ENCODE measurements at regions not wholly inside any gene's neighbourhood (a gene's known extent, or its start where the extent isn't known, plus 50 kb on each side); places are given as distances from the start of the nearest gene placed in this dataset.
"Not testable (repeated sequence)": the region's sequence is repeated elsewhere in the genome, so short reads cannot be mapped to it uniquely, and the experiment has no call there.

DNA sequence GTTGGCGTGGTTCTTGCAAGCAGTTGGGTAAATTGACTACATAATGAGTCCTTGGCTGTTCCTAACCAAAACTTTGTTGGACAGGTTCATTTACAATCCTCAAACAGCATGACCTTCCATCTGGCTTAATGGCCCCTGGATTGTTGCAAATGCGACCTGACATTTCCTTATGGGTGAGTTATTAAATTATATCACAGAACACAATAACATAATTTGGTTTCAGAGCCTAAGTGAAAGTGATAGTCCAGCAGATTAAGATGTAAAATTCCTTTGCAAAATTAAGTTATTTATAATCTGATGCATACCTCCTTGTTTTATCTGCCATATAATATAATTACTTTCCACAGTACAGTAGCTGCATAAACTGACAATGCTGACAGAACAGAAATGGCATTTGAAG, 224.4 kb downstream of the TUSC1 start:
- no peaks in the 10 kb centered on the region for H3K4me1 ChIP-seq
- no peak overlapping the region for H3K4me3 ChIP-seq
- DNase-seq, result no peak
- H3K27me3 ChIP-seq, result no peaks in the 10 kb centered on the region
- peaks cover 0 to 4% (median 0%) of the 10 kb centered on the region in 4 donors for H3K9me3 ChIP-seq
- TF ChIP-seq POLR2A (IDR thresholded peaks at IDR 0.05), result no peak
- no peaks in the 10 kb centered on the region for H3K36me3 ChIP-seq
- no peak overlapping the region for H3K27ac ChIP-seq

GRCh38 chr9:25449503-25449902, 228.7 kb downstream of the TUSC1 start:
- Histone ChIP-seq H3K4me3 (no peak overlapping the region), H3K36me3 (no peaks in the 10 kb centered on the region), H3K27me3 (no peaks in the 10 kb centered on the region), H3K4me1 (no peaks in the 10 kb centered on the region), H3K9me3 (peaks cover 0 to 6% (median 0%) of the 10 kb centered on the region in 4 donors), H3K27ac (no peak overlapping the region)
- no peak for DNase-seq
- no peak for TF ChIP-seq POLR2A (IDR thresholded peaks at IDR 0.05)
- no peak for TF ChIP-seq CTCF (IDR thresholded peaks at IDR 0.05)

GRCh38 chr9:25445721-25446120, 232.5 kb downstream of the TUSC1 start:
- not testable (repeated sequence) for H3K27ac ChIP-seq, H3K27me3 ChIP-seq, H3K36me3 ChIP-seq, H3K9me3 ChIP-seq, DNase-seq, H3K4me3 ChIP-seq, H3K4me1 ChIP-seq

DNA sequence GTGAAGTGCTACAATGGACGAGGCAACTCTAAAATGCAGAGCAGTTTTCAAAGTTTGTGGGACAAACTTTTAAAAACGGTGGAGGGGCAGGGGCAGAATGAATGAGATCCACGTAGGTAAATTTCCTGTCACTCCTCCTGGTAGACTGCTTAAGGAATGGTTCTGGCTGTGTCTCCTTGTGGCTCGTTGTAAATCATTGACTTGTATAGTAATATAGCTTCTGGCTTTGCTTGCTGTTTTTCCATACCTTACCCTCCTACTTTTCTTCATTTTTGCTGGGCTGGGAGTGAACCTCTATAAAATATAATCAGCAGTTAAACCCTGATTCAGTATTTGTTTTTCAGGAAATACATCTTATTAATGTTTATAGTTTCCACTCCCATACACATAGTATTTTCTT, 235.7 kb downstream of the TUSC1 start:
- DNase-seq, result no peak
- no peaks in the 10 kb centered on the region for H3K27me3 ChIP-seq
- no peak overlapping the region for H3K4me3 ChIP-seq
- TF ChIP-seq CTCF (IDR thresholded peaks at IDR 0.05), result no peak
- no peak for TF ChIP-seq POLR2A (IDR thresholded peaks at IDR 0.05)
- H3K27ac ChIP-seq, result no peak overlapping the region
- H3K9me3 ChIP-seq, result peaks cover 0 to 3% (median 0%) of the 10 kb centered on the region in 4 donors
- H3K4me1 ChIP-seq, result no peaks in the 10 kb centered on the region
- no peaks in the 10 kb centered on the region for H3K36me3 ChIP-seq

GRCh38 chr9:25427898-25428297, 250.3 kb downstream of the TUSC1 start:
- TF ChIP-seq CTCF (IDR thresholded peaks at IDR 0.05), result no peak
- TF ChIP-seq POLR2A (IDR thresholded peaks at IDR 0.05), result no peak
- H3K36me3 ChIP-seq, result no peaks in the 10 kb centered on the region
- no peak overlapping the region for H3K27ac ChIP-seq
- DNase-seq, result no peak
- H3K9me3 ChIP-seq, result peaks cover 0 to 6% (median 0%) of the 10 kb centered on the region in 4 donors
- no peaks in the 10 kb centered on the region for H3K27me3 ChIP-seq
- no peak overlapping the region for H3K4me3 ChIP-seq
- H3K4me1 ChIP-seq, result no peaks in the 10 kb centered on the region

DNA sequence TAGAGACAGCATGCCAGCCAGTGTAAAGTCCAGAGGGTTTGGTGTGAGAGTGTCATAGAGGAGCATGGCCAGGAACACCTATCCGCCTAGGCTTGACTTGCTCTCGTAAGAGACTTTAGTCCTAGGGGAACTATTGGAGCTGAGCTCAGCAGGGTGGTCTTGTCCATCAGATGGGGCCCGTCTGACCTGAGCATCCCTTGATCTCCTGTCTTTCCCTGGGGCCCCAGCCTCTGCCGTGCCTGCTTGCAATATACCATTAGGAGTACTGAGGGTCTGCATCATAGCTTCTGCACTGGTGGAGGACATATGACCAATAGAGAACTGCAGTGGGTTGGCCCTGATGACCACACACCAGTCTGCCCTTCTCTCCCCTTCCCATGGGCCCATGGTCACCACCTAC, 251.0 kb downstream of the TUSC1 start:
- H3K4me3 ChIP-seq, result no peak overlapping the region
- H3K36me3 ChIP-seq, result no peaks in the 10 kb centered on the region
- DNase-seq, result no peak
- no peak overlapping the region for H3K27ac ChIP-seq
- TF ChIP-seq POLR2A (IDR thresholded peaks at IDR 0.05), result no peak
- no peak for TF ChIP-seq CTCF (IDR thresholded peaks at IDR 0.05)
- H3K4me1 ChIP-seq, result no peaks in the 10 kb centered on the region
- peaks cover 0 to 6% (median 0%) of the 10 kb centered on the region in 4 donors for H3K9me3 ChIP-seq
- no peaks in the 10 kb centered on the region for H3K27me3 ChIP-seq

DNA sequence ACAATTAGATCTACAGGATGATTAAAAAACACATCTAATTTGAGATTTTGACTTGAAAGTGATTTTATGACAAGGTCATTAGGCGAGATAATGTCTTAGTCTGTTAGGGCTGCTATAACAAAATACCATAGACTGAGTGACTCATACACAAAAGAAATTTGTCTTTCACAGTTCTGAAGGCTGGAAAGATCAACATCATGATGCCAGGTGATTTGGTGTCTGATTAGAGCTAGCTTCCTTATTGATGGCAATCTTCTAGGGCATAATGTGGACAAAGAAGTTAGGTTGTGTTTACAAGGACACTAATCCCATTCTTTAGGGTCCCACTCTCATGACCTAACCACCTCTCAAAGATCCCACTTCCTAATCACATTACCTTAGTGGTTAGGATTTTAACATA, 256.7 kb downstream of the TUSC1 start:
- H3K4me1 ChIP-seq, result no peaks in the 10 kb centered on the region

More for the DNA sequence above, 256.7 kb downstream of the TUSC1 start:
- TF ChIP-seq CTCF (IDR thresholded peaks at IDR 0.05) (no peak), POLR2A (IDR thresholded peaks at IDR 0.05) (no peak)
- Histone ChIP-seq H3K27me3 (no peaks in the 10 kb centered on the region), H3K36me3 (no peaks in the 10 kb centered on the region), H3K4me3 (no peak overlapping the region), H3K27ac (no peak overlapping the region), H3K9me3 (no peaks in the 10 kb centered on the region)
- no peak for DNase-seq

Data from Peyer's patch (tissue), 4 donors.